Kidney (tissue), 13 donors: ENCODE measurements at regions not wholly inside any gene's neighbourhood (a gene's known extent, or its start where the extent isn't known, plus 50 kb on each side); places are given as distances from the start of the nearest gene placed in this dataset.
A peak's percentile ranks its signal among the peaks of the same experiment; 100 is the strongest.

Experiments used
- DNase-seq, 5 donors: peaks; one replicate each; pipeline ENCODE4 v3.0.0-alpha.2; 2013 to 2020
- FAIRE-seq: peaks from 2 replicates; lab custom pipeline; 2012; peaks lifted over from hg19 to GRCh38; lab: Jason Lieb, UNC
- H3K27ac ChIP-seq, 2 donors: one replicate each; pipeline ENCODE4 v1.7.0; 2013; ENCODE audit warnings: low read depth in 2 of 2, low read length in 2 of 2, inconsistent platforms in 1 of 2
- H3K27me3 ChIP-seq: one replicate; pipeline ENCODE4 v1.7.1; 2013; ENCODE audit warnings: low read length, inconsistent platforms; ENCODE audit not compliant: control insufficient read depth, insufficient read depth
- H3K36me3 ChIP-seq, 3 donors: one replicate each; pipeline versions ENCODE4 v1.7.0 to v1.7.1; 2013; ENCODE audit warnings: low read length in 3 of 3, control low read depth in 1 of 3, inconsistent platforms in 1 of 3; ENCODE audit not compliant: insufficient read depth in 3 of 3, control insufficient read depth in 2 of 3
- H3K4me1 ChIP-seq, 3 donors: one replicate each; pipeline versions ENCODE4 v1.7.0 to v1.7.1; 2013; ENCODE audit warnings: low read length in 3 of 3, inconsistent platforms in 1 of 3, low read depth in 1 of 3; ENCODE audit not compliant: control insufficient read depth in 2 of 3, insufficient read depth in 2 of 3
- H3K4me3 ChIP-seq, 3 donors: one replicate each; pipeline versions ENCODE4 v1.7.0 to v1.8.1; 2013; ENCODE audit warnings: low read length in 3 of 3, control low read depth in 1 of 3, inconsistent platforms in 1 of 3
- H3K9ac ChIP-seq, 3 donors: one replicate each; pipeline versions ENCODE4 v1.7.0 to v1.7.1; 2013; ENCODE audit warnings: low read length in 3 of 3, control low read depth in 1 of 3, inconsistent platforms in 1 of 3
- H3K9me3 ChIP-seq, 3 donors: one replicate each; pipeline versions ENCODE4 v1.7.0 to v1.7.1; 2013; ENCODE audit warnings: low read length in 3 of 3, control low read depth in 1 of 3, inconsistent platforms in 1 of 3; ENCODE audit not compliant: control insufficient read depth in 2 of 3, insufficient read depth in 1 of 3
- intact Hi-C: fragments of 100-400 bp; cut with DNase I; formaldehyde crosslinking; loops from one replicate; pipeline ENCODE4 v1.11.1; 2022
- TF ChIP-seq, protein P1 (sequence below): IDR thresholded peaks from 3 replicates; pipeline ENCODE4 v1.5.1; 2012; ENCODE audit warnings: mild to moderate bottlenecking, moderate library complexity, borderline replicate concordance; ENCODE audit not compliant: insufficient read depth; ENCODE audit errors: extremely low read depth
- donor health status: control.
- donor health status: control.
- donor health status: control.
- donor health status: control.
- donor health status: control.
- donor health status: DM: yes; HTN: yes; CAD: no.
- donor health status: Normal renal cell carcinoma (clear cell type).

DNA sequence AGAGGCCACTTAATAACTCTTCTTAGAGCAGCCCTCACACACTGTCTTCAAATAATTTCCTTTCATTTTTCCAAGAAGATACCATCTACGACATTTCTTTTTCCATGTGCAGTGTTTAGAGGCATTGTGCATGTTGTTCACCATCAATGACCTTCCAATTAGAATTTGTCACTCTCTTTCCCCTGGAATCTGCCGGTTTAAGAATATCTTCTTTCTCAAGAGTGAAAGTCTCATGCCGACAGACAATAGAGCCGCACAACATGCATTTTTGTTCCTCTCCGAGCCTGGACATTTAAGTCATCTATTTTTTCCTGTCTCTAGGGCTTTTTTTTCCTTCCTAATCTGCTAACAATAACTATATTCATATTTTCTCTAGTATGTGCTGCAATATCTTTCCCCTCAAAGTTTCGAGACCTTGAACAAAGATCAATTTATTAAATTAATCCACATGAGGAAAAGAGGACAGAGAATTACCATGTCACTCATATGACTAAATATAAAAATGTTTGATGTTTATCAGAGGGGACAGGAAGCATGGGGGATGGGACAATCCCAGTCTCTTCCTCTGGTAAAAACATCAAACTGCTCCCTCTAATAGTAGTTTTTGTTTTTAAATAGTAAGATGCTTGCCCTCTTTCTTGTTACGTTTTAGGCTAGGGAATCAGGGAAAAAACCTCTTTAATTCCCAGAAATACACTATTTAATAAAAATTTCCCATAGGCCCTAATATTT lies 893.4 kb downstream of the C6orf118 start:
- Histone ChIP-seq H3K4me3 (peak overlapping the region in 1 of 3 donors; percentile 8), H3K9me3 (no peaks in the 10 kb centered on the region), H3K4me1 (no peaks in the 10 kb centered on the region), H3K27ac (no peak overlapping the region), H3K36me3 (no peaks in the 10 kb centered on the region), H3K9ac (no peak overlapping the region), H3K27me3 (no peaks in the 10 kb centered on the region)
- FAIRE-seq = no peak
- TF ChIP-seq, protein P1, sequence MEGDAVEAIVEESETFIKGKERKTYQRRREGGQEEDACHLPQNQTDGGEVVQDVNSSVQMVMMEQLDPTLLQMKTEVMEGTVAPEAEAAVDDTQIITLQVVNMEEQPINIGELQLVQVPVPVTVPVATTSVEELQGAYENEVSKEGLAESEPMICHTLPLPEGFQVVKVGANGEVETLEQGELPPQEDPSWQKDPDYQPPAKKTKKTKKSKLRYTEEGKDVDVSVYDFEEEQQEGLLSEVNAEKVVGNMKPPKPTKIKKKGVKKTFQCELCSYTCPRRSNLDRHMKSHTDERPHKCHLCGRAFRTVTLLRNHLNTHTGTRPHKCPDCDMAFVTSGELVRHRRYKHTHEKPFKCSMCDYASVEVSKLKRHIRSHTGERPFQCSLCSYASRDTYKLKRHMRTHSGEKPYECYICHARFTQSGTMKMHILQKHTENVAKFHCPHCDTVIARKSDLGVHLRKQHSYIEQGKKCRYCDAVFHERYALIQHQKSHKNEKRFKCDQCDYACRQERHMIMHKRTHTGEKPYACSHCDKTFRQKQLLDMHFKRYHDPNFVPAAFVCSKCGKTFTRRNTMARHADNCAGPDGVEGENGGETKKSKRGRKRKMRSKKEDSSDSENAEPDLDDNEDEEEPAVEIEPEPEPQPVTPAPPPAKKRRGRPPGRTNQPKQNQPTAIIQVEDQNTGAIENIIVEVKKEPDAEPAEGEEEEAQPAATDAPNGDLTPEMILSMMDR = no peak
- DNase-seq = no peak
- intact Hi-C loops = no loop called here

DNA sequence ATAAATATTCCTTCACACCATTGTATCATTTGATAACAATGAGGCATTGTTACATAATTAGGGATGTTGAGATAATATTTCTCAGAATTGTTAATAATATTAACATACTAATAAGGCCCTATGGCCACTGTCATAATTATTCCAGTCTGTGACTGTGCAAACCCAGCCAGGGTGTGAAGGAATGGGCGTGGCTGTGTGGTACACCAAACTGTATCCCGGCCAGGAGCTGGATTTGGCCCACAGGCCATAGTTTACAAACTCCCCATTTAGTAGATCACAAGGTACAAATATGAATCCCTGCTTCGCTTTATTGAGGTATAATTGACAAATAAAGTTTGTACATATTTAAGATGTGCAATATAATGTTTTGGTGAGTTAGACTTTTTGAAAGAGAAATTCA lies 894.7 kb downstream of the C6orf118 start:
- Histone ChIP-seq H3K4me3 (no peak overlapping the region), H3K27ac (no peak overlapping the region), H3K27me3 (no peaks in the 10 kb centered on the region), H3K9me3 (no peaks in the 10 kb centered on the region), H3K36me3 (no peaks in the 10 kb centered on the region), H3K4me1 (no peaks in the 10 kb centered on the region), H3K9ac (no peak overlapping the region)
- TF ChIP-seq, protein P1 = no peak
- intact Hi-C loops = no loop called here
- FAIRE-seq = no peak
- no peak for DNase-seq

DNA sequence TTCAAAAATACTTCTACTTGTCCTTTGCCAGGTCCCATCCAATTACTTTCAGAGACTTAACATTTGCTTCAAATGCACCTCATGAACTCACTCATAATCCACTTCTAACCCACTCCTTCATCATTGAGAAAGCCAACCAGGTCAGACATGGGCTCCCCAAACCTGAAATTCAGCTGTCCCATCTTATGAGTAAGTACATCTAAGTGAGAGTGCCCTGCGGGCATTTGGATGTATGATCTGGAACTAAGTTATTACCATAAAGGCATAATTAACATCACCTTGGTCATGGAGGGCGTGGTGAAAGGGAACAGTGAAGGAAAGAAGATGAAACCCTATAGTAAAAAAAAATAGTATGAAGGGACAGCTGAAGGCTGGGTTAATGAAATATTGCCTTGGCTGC lies 896.8 kb downstream of the C6orf118 start:
- TF ChIP-seq, protein P1 = no peak
- Histone ChIP-seq H3K4me1 (no peaks in the 10 kb centered on the region), H3K27me3 (no peaks in the 10 kb centered on the region), H3K27ac (no peak overlapping the region), H3K9me3 (no peaks in the 10 kb centered on the region), H3K36me3 (no peaks in the 10 kb centered on the region), H3K4me3 (no peak overlapping the region), H3K9ac (no peak overlapping the region)
- intact Hi-C loops = no loop called here
- no peak for FAIRE-seq
- DNase-seq = no peak
